DND-41 (cell line): ENCODE measurements at regions not wholly inside any gene's neighbourhood (a gene's known extent, or its start where the extent isn't known, plus 50 kb on each side); places are given as distances from the start of the nearest gene placed in this dataset.

ENCODE experiments used
- ATAC-seq: fragments of 200-7000 bp; cut with Tn5 transposase; 3 replicates; pipeline ENCODE4 v1.9.1; 2021; ENCODE audit warnings: low read depth; ENCODE audit not compliant: insufficient read depth
- DNase-seq: peaks from one replicate; pipeline ENCODE4 v3.0.0-alpha.2; 2020
- H2AFZ ChIP-seq: 2 replicates; pipeline ENCODE4 v1.6.0; 2012; ENCODE audit warnings: low read depth, low read length
- H3K27ac ChIP-seq: 2 replicates; pipeline ENCODE4 v1.5.1; 2012; ENCODE audit warnings: low read length, inconsistent platforms
- H3K27me3 ChIP-seq: fragments of 200-600 bp; sonication (generic); 2 replicates; pipeline ENCODE4 v1.6.0; 2012; ENCODE audit warnings: low read length, mild to moderate bottlenecking, inconsistent platforms; ENCODE audit not compliant: insufficient read depth, poor library complexity
- H3K36me3 ChIP-seq: 2 replicates; pipeline ENCODE4 v1.5.1; 2012; ENCODE audit warnings: low read length, inconsistent platforms; ENCODE audit not compliant: insufficient read depth
- H3K4me1 ChIP-seq: 2 replicates; pipeline ENCODE4 v1.5.1; 2012; ENCODE audit warnings: mild to moderate bottlenecking, low read length; ENCODE audit not compliant: insufficient read depth
- H3K4me2 ChIP-seq: 2 replicates; pipeline ENCODE4 v1.6.0; 2012; ENCODE audit warnings: mild to moderate bottlenecking, moderate library complexity, low read length, inconsistent platforms; ENCODE audit not compliant: insufficient read depth
- H3K4me3 ChIP-seq, 2 experiments: fragments of 200-600 bp in 1 of 2; shearing (Covaris generic) in 1 of 2; 2 replicates each; pipeline ENCODE4 v1.5.1; 2012 to 2016; ENCODE audit warnings: inconsistent platforms in 2 of 2, low read length in 2 of 2, mild to moderate bottlenecking in 2 of 2, low read depth in 1 of 2, moderate library complexity in 1 of 2
- H3K79me2 ChIP-seq: 2 replicates; pipeline ENCODE4 v1.6.0; 2012; ENCODE audit warnings: low read length, inconsistent platforms; ENCODE audit not compliant: insufficient read depth
- H3K9ac ChIP-seq: 2 replicates; pipeline ENCODE4 v1.6.0; 2012; ENCODE audit warnings: low read depth, mild to moderate bottlenecking, inconsistent platforms, low read length, moderate library complexity
- H3K9me3 ChIP-seq: 2 replicates; pipeline ENCODE4 v1.5.1; 2012; ENCODE audit warnings: low read length, moderate library complexity, mild to moderate bottlenecking, inconsistent platforms; ENCODE audit not compliant: insufficient read depth, severe bottlenecking
- H4K20me1 ChIP-seq: 2 replicates; pipeline ENCODE4 v1.6.0; 2012; ENCODE audit warnings: low read length; ENCODE audit not compliant: insufficient read depth
- CTCF ChIP-seq: IDR thresholded peaks from 2 replicates; pipeline ENCODE4 v1.5.1; 2012; ENCODE audit warnings: borderline replicate concordance, low read length, moderate library complexity, mild to moderate bottlenecking; ENCODE audit not compliant: poor library complexity, severe bottlenecking; ENCODE audit errors: extremely low read depth
- EZH2 ChIP-seq: IDR thresholded peaks from 3 replicates; pipeline ENCODE4 v1.6.1; 2012; ENCODE audit warnings: borderline replicate concordance, low read depth, mild to moderate bottlenecking, moderate library complexity, low read length, inconsistent platforms; ENCODE audit not compliant: severe bottlenecking

- no peak overlapping the region for H3K9ac ChIP-seq
- no peak overlapping the region for H3K4me2 ChIP-seq
- H3K36me3 ChIP-seq: no peaks in the 10 kb centered on the region
- H3K4me3 ChIP-seq: no peak overlapping the region
- TF ChIP-seq EZH2: no peak
- TF ChIP-seq CTCF: no peak
- no peak for ATAC-seq
- H3K4me1 ChIP-seq: no peaks in the 10 kb centered on the region
- no peaks in the 10 kb centered on the region for H3K27me3 ChIP-seq
- H3K9me3 ChIP-seq: no peaks in the 10 kb centered on the region
- H2AFZ ChIP-seq: no peak overlapping the region
- H4K20me1 ChIP-seq: no peaks in the 10 kb centered on the region
- no peaks in the 10 kb centered on the region for H3K79me2 ChIP-seq
- DNase-seq: no peak
- no peak overlapping the region for H3K27ac ChIP-seq
Measured at GRCh38 chr16:54397838-54398237, 111.3 kb upstream of the IRX3 start.

- Histone ChIP-seq H3K27me3 (no peaks in the 10 kb centered on the region), H3K9ac (no peak overlapping the region), H3K9me3 (no peaks in the 10 kb centered on the region), H3K36me3 (no peaks in the 10 kb centered on the region), H3K79me2 (no peaks in the 10 kb centered on the region), H4K20me1 (no peaks in the 10 kb centered on the region), H3K4me2 (no peak overlapping the region), H2AFZ (no peak overlapping the region), H3K4me3 (no peak overlapping the region), H3K4me1 (no peaks in the 10 kb centered on the region), H3K27ac (no peak overlapping the region)
- no peak for TF ChIP-seq EZH2
- no peak for TF ChIP-seq CTCF
- no peak for DNase-seq
- ATAC-seq: no peak
Measured at GRCh38 chr16:54397190-54397835, 110.7 kb upstream of the IRX3 start.

GRCh38 chr16:54389836-54390494 lies 103.4 kb upstream of the IRX3 start:
- Histone ChIP-seq H3K36me3 (no peaks in the 10 kb centered on the region), H3K9ac (no peak overlapping the region), H3K79me2 (no peaks in the 10 kb centered on the region), H3K27me3 (no peaks in the 10 kb centered on the region), H3K4me2 (no peak overlapping the region), H2AFZ (no peak overlapping the region), H3K9me3 (no peaks in the 10 kb centered on the region), H3K4me3 (no peak overlapping the region), H3K27ac (no peak overlapping the region), H3K4me1 (no peaks in the 10 kb centered on the region), H4K20me1 (no peaks in the 10 kb centered on the region)
- TF ChIP-seq EZH2 (no peak), CTCF (no peak)
- DNase-seq: no peak
- no peak for ATAC-seq
